Amniotic stem cell (primary cell): ENCODE measurements at regions not wholly inside any gene's neighbourhood (a gene's known extent, or its start where the extent isn't known, plus 50 kb on each side); places are given as distances from the start of the nearest gene placed in this dataset.

Experiments
- DNase-seq: peaks from one replicate; lab custom pipeline; 2025; lab: John Stamatoyannopoulos, UW

DNA sequence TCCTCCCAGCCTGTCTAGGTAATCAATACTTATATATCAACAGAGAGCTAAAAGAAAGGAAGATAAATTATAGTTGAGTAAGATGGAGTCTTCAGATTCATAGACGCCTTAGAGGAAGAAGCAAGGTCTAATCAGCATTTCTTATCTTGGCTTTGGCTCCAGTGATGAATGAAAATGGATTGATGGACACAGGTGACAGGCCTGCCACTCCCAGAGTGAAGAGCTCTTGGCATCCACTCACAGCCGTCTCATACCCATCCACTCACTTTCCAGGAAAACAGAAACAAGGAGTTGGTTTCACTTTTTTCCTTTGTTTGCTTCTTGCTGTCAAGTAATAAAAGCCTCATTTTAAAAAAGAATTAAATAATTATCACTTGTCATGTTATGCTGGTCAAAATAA is 168.2 kb downstream of the MFSD1 start:
- DNase-seq = no peak

DNA sequence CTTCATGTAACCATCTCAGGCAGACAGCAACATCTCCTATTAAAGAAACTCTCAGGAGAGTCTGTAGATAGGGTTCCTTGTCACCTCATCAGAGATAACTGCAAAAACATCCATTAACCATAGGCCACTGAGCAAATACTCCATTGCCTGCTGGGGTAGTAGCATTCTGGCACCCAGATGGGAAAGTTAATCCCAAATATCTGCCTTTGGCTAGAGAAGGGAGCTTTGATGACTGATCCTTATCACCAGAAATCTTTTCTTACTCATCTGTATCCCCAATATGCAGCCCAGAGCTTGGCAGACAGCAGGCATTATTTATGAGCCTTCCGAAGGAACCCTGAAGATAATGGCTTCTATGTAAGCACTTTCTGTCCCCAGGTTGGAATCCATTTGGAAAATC is 173.1 kb downstream of the MFSD1 start:
- no peak for DNase-seq

DNA sequence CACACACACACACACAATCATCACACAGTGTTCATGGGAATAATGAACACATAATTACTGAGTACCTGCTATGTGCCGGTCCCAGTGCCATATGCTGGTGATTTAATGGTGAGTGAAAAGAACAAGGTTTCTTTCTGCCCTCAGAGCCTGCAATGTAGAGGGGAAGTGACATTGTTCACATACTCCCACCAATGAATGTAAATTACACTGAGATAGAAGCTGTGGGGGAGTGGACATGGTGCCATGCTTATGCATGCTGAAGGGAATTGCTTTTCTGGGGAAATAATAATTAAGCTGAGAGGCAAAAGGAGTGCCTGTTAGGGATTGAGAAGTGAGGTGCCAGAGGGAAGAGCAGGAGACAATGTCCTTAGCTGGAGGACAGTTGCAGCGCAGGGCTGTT is 175.1 kb downstream of the MFSD1 start:
- DNase-seq = no peak

- DNase-seq = no peak
Observed at GRCh38 chr3:158977497-158977896, 175.6 kb downstream of the MFSD1 start.

- DNase-seq = no peak
Observed at GRCh38 chr3:158983216-158984099, 181.6 kb downstream of the MFSD1 start.

DNA sequence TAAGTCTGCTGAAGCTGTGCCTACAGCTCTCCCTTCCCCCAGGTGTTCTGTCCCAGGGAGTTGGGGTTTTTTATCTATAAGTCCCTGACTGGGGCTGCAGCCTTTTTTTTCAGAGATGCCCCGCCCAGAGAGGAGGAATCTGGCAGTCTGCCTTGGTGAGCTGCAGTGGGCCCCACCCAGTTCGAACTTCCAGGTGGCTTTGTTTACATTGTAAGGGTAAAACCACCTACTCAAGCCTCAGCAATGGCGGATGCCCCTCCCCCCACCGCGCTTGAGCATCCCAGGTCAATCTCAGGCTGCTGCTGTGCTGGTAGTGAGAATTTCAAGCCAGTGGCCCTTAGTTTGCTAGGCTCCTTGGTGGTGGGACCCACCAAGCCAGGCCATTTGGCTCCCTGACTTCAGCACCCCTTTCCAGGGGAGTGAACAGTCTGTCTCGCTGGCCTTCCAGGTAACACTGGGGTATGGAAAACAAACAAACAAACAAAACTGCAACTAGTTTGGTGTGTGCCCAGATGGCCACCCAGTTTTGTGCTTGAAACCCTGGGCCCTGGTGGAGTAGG is 189.4 kb downstream of the MFSD1 start:
- no peak for DNase-seq

- no peak for DNase-seq
Observed at GRCh38 chr3:158992463-158992862, 190.6 kb downstream of the MFSD1 start.

DNA sequence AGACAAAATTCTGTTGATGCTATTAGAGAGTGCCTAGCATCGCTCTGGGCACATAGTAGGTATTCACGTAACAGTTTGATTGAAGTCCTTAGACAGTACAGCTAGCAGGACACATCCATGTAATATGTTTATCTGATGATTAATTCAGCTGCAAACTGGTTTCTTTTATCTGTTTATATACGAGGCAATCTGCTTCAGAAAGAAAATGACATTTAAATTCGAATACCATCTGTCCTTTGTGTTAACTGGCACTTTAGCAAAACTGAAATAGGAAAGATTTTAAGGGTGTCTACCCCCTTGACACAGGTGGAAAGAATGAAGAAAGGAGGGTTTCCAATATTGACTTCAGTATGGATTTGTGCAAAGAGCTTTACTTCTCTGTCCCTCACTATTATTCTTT is 192.5 kb downstream of the MFSD1 start:
- DNase-seq = no peak

- no peak for DNase-seq
Observed at GRCh38 chr3:159001711-159002110, 199.9 kb downstream of the MFSD1 start.

DNA sequence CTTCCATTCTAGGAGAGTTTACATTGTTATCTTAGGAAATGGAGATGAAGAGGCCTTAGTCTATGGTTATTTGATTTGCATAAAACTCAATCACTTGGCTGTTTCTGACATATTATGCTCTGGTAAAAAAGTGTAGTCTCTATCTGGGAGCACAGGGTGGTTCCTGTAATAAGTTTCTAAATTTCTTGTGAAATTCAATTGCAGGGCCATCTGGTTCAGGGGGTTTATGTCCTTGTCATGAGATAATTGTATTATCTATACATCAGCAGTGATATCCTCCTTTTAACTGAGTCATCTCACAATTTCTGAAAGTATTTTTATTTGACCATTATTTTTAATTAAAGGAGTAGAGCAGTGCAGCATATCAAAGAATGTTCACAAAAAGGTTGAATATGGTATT is 203.3 kb downstream of the MFSD1 start:
- DNase-seq = no peak

DNA sequence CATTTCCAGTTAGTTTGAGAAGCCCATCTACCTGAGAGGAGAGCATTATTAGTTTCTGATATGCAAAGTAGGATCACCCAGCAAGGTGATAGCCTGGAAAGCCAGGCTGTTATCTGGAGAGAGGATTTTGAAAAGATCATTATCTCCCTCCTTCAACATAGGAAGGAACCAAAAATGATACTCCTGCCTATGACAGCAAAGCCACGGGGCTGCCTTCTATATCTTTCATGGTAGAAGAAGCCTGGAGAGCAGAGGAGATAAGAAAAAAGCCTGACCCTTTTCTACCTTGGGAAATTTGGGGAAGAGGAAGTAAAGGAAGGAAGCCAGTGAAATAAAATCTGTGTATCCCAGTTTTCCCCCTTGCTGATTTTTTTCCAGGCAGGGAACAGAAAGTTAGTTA is 205.5 kb downstream of the MFSD1 start:
- DNase-seq = no peak

DNA sequence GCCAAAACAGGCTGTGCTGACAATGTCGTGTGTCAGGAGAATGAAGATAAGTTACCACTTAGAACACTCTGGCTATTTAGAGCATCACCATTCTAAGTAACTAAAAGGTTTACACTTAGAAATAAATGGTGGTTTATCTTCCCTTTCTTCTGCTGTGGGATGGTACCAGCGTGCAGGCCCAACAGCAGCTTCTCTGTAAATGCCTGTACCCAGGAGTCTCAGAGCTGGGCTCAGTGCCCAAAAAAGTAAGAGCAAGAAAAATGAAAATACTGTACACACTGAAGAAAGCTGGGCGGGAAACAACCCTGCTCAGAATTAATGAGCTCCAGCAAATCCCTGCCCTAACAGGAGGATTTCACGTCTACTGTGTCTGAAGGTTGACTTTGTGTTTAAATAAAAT is 206.5 kb downstream of the MFSD1 start:
- no peak for DNase-seq

GRCh38 chr3:159018341-159018740 is 216.5 kb downstream of the MFSD1 start:
- no peak for DNase-seq

DNA sequence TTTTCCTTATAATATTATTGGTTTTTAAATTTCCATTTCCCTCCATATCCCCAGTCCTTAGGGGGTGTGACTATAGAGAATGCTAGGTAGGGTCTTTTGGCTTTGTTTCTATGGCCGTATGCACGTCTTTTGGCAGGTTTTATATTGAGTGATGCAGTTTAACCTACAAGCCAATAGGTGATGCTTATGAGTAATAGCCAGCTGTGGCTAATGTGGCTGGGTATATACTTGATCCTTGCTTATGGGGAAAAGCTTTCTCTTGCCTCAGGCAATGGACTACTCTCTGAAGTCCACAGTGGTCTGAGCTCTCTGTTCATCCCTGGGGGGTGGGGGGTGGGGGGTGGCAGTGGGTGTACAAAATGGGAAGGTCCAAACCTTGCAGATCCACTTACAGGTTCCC is 223.9 kb downstream of the MFSD1 start:
- DNase-seq = no peak

GRCh38 chr3:159026510-159026909 is 224.7 kb downstream of the MFSD1 start:
- DNase-seq = no peak

DNA sequence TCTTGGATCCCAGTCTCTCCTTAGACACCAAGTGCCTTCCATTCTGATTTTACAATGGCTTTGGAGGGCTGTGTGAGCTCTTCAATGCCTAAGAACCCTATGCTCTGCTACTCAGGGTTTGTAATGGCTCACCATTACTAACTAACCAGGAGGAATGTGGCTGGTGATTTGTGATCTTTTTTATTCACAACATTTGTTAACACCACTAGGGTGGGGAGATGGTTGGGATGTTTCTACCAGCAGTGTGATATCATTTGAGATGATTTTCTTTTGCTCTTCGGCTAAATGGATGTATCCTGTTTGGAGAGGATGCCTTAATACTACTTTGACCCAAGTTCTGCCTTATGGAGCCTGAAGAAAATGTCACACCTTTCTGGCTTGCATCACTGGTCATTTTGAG is 226.9 kb downstream of the MFSD1 start:
- no peak for DNase-seq

- no peak for DNase-seq
Observed at GRCh38 chr3:159029306-159030026, 227.6 kb downstream of the MFSD1 start.

DNA sequence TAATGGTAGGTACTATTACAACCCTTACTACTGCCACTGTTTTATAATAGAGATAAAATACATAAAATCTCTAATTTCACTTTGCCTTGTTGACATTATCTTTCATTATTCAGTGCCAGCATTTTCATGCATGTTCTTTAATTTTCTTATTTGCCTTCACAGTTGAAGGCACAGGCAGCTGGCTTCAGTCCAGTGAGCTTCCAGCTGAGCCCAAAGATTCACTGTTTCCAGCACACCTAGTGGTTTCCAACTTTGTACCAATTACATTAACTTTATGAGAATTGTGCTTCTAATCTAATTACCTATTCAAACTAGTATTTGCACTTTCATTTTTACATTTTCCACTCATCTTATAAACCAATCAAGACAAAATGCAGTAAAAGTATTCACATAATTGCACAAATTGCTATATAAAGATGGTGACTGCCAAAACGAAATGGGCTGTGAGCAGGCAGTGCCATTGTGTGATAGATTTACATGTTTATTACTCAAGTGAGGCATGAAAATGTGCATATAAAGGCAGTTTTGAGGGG is 228.3 kb downstream of the MFSD1 start:
- DNase-seq = no peak

DNA sequence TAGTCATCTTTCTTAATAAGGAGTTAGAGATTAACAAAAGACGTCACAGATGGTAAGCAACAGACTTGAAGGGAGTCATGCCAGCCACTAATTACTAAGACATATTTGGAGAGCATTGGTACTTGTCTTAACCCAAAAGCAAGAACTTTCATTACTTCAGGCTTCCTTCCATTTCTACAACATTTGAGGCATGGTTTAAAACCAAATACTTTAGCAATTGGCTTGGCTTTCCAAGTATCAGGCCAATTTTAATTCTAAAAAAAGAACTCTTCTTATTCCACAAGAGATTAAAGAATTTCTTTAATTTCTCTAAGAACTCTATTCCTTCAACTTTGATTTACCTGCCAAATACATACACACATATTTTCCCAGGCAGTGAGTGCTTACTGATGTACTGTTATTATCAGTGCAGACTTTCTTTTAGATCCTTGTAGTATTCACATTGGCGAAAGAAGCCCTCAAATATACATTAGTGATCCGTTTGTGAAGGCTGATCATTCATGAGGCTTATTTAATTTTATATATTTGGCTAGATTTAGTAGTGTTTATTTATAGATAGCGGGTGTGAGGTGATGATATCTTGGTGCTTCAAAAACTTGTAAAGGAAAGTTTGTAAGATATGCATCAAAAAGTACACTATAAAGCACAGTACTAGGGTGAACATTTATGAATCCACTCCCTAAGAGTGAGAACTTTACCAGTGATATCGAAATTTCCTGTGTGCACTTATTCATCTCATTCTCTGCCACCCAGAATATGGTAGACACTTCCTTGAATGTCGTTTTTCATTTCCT is 229.2 kb downstream of the MFSD1 start:
- no peak for DNase-seq

DNA sequence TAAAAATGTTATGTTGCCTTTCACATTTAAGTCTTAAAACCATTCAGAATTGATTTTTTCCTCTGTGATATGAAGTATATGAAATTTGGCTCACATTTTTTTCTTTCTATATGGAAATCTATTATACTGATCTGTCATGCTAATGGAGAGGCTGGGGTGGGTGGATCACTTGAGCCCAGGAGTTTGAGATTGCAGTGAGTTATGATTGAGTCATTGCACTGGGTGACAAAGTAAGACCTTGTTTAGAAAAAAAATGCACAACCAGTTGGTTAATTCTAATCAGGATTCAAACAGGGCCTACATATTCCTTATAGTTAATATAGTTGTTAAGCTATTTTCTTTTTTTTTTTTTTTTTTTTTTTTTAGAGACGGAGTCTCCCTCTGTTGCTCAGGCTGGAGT is 230.5 kb downstream of the MFSD1 start:
- no peak for DNase-seq

GRCh38 chr3:159038405-159038804 is 236.6 kb downstream of the MFSD1 start:
- no peak for DNase-seq

- no peak for DNase-seq
Observed at GRCh38 chr3:159039286-159039685, 237.4 kb downstream of the MFSD1 start.
